Panc1 (cell line): ENCODE measurements at regions not wholly inside any gene's neighbourhood (a gene's known extent, or its start where the extent isn't known, plus 50 kb on each side); places are given as distances from the start of the nearest gene placed in this dataset.

Experiments used
- ATAC-seq: fragments of 200-7000 bp; cut with Tn5 transposase; 2 replicates; pipeline ENCODE4 v1.9.1; 2020; ENCODE audit warnings: mild to moderate bottlenecking, moderate library complexity
- BruUV-seq: library from RNA; stranded (reverse); fragments of 400-500 nt; replicated peaks from 2 replicates; lab custom pipeline; 2021; lab: Mats Ljungman, UMichigan
- CTCF ChIA-PET: fragments of 300-600 bp; sonication (Branson Sonifier 250); formaldehyde crosslinking; loops from one replicate; lab custom pipeline; 2022; ENCODE audit warnings: antibody characterized with exemption; lab: Charles Lee
- POLR2A ChIA-PET: fragments of 300-600 bp; sonication (Branson Sonifier 250); formaldehyde crosslinking; loops from one replicate; lab custom pipeline; 2022; ENCODE audit warnings: antibody characterized with exemption; lab: Charles Lee
- DNase-seq: peaks from one replicate; pipeline ENCODE4 v3.0.0-alpha.2; 2010; ENCODE audit warnings: low read depth, low spot score
- H3K27ac ChIP-seq: 2 replicates; pipeline ENCODE4 v1.5.1; 2011; ENCODE audit warnings: mild to moderate bottlenecking, low read length, inconsistent platforms
- H3K27me3 ChIP-seq: fragments of 200-500 bp; sonication (Bioruptor generic); 2 replicates; pipeline ENCODE4 v1.6.0; 2014; ENCODE audit warnings: low read length, inconsistent platforms; ENCODE audit not compliant: control insufficient read depth, insufficient read depth
- H3K36me3 ChIP-seq: fragments of 200-500 bp; sonication (Bioruptor generic); 2 replicates; pipeline ENCODE4 v1.5.1; 2014; ENCODE audit warnings: inconsistent platforms, mild to moderate bottlenecking, low read length, moderate library complexity; ENCODE audit not compliant: control insufficient read depth, insufficient read depth
- H3K4me1 ChIP-seq: 2 replicates; pipeline ENCODE4 v1.5.1; 2011; ENCODE audit warnings: inconsistent platforms, mild to moderate bottlenecking, low read length, moderate library complexity; ENCODE audit not compliant: control insufficient read depth, insufficient read depth
- H3K4me3 ChIP-seq, 2 experiments: 2 replicates each; pipeline ENCODE4 v1.5.1; 2011 to 2012; ENCODE audit warnings: low read depth in 2 of 2, low read length in 2 of 2, mild to moderate bottlenecking in 2 of 2, inconsistent platforms in 1 of 2, moderate library complexity in 1 of 2
- H3K9me3 ChIP-seq: fragments of 200-500 bp; sonication (Bioruptor generic); 2 replicates; pipeline ENCODE4 v1.5.1; 2014; ENCODE audit warnings: low read depth, mild to moderate bottlenecking, inconsistent platforms, low read length, moderate library complexity; ENCODE audit not compliant: control insufficient read depth, insufficient read depth
- POLR2AphosphoS5 ChIP-seq: IDR thresholded peaks from 2 replicates; pipeline ENCODE4 v1.6.1; 2012; ENCODE audit warnings: mild to moderate bottlenecking, low read depth, low read length, moderate library complexity
- SIN3A ChIP-seq: IDR thresholded peaks from 2 replicates; pipeline ENCODE4 v1.6.1; 2012; ENCODE audit warnings: low read depth, mild to moderate bottlenecking, low read length, moderate library complexity, borderline replicate concordance; ENCODE audit not compliant: insufficient read depth
- TCF7L2 ChIP-seq: IDR thresholded peaks from 2 replicates; pipeline ENCODE4 v1.6.1; 2011; ENCODE audit warnings: mild to moderate bottlenecking, low read depth, low read length, inconsistent platforms
- in situ Hi-C: cut with HindIII; loops from 2 replicates; pipeline ENCODE4 v1.10.0; 2016; ENCODE audit warnings: low sequenced_read_pairs, low pct_unique_long_range_greater_than_20kb
- intact Hi-C: fragments of 100-400 bp; cut with micrococcal nuclease; formaldehyde crosslinking; loops from one replicate; pipeline ENCODE4 v1.10.0; 2022; ENCODE audit not compliant: unreplicated experiment
- TF ChIP-seq, protein P1 (sequence below), 2 experiments: IDR thresholded peaks; 2 replicates each; pipeline ENCODE4 v1.6.1; 2011 to 2012; ENCODE audit warnings: low read depth in 2 of 2, control low read depth in 1 of 2, low read length in 1 of 2, mild to moderate bottlenecking in 1 of 2, moderate library complexity in 1 of 2; ENCODE audit not compliant: insufficient read depth in 1 of 2
- TF ChIP-seq, protein P2 (sequence below): fragments of 450-650 bp; IDR thresholded peaks from 2 replicates; pipeline ENCODE4 v1.5.1; 2017; ENCODE audit warnings: mild to moderate bottlenecking

DNA sequence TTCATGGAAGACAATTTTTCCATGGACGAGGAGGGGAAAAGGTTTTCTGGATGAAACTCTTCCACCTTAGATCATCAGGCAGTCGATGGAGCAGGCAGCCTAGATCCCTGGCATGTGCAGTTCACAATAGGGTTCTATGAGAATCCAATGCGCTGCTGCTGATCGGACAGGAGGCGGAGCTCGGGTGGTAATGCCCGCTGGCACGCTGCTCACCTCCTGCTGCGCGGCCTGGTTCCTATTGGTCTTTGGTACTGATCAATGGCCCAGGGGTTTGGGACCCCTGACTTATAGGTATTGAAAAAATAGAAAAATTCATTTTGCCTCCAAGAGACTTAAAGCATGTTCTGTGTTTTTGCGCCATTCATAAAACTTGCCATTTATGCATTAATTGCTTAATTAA is 793.9 kb upstream of the NR2F2 start:
- no peaks in the 10 kb centered on the region for H3K9me3 ChIP-seq
- no peak overlapping the region for H3K4me3 ChIP-seq
- in situ Hi-C loops (no loop called here), intact Hi-C loops (no loop called here)
- no peak for TF ChIP-seq POLR2AphosphoS5
- no peak for TF ChIP-seq TCF7L2
- TF ChIP-seq SIN3A = no peak
- TF ChIP-seq, protein P1, sequence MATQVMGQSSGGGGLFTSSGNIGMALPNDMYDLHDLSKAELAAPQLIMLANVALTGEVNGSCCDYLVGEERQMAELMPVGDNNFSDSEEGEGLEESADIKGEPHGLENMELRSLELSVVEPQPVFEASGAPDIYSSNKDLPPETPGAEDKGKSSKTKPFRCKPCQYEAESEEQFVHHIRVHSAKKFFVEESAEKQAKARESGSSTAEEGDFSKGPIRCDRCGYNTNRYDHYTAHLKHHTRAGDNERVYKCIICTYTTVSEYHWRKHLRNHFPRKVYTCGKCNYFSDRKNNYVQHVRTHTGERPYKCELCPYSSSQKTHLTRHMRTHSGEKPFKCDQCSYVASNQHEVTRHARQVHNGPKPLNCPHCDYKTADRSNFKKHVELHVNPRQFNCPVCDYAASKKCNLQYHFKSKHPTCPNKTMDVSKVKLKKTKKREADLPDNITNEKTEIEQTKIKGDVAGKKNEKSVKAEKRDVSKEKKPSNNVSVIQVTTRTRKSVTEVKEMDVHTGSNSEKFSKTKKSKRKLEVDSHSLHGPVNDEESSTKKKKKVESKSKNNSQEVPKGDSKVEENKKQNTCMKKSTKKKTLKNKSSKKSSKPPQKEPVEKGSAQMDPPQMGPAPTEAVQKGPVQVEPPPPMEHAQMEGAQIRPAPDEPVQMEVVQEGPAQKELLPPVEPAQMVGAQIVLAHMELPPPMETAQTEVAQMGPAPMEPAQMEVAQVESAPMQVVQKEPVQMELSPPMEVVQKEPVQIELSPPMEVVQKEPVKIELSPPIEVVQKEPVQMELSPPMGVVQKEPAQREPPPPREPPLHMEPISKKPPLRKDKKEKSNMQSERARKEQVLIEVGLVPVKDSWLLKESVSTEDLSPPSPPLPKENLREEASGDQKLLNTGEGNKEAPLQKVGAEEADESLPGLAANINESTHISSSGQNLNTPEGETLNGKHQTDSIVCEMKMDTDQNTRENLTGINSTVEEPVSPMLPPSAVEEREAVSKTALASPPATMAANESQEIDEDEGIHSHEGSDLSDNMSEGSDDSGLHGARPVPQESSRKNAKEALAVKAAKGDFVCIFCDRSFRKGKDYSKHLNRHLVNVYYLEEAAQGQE (IDR thresholded peaks at IDR 0.05; ENCODE audit: insufficient read depth in 1 of 2, low read depth in 2 of 2, low read length in 1 of 2) = no peak
- TF ChIP-seq, protein P2, sequence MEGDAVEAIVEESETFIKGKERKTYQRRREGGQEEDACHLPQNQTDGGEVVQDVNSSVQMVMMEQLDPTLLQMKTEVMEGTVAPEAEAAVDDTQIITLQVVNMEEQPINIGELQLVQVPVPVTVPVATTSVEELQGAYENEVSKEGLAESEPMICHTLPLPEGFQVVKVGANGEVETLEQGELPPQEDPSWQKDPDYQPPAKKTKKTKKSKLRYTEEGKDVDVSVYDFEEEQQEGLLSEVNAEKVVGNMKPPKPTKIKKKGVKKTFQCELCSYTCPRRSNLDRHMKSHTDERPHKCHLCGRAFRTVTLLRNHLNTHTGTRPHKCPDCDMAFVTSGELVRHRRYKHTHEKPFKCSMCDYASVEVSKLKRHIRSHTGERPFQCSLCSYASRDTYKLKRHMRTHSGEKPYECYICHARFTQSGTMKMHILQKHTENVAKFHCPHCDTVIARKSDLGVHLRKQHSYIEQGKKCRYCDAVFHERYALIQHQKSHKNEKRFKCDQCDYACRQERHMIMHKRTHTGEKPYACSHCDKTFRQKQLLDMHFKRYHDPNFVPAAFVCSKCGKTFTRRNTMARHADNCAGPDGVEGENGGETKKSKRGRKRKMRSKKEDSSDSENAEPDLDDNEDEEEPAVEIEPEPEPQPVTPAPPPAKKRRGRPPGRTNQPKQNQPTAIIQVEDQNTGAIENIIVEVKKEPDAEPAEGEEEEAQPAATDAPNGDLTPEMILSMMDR = no peak
- BruUV-seq = no TSS peak
- POLR2A ChIA-PET = no interaction called here
- H3K36me3 ChIP-seq = no peaks in the 10 kb centered on the region
- no peak for DNase-seq
- ATAC-seq = no peak
- H3K27me3 ChIP-seq = no peaks in the 10 kb centered on the region
- CTCF ChIA-PET = no interaction called here
- no peaks in the 10 kb centered on the region for H3K4me1 ChIP-seq
- H3K27ac ChIP-seq = no peak overlapping the region

DNA sequence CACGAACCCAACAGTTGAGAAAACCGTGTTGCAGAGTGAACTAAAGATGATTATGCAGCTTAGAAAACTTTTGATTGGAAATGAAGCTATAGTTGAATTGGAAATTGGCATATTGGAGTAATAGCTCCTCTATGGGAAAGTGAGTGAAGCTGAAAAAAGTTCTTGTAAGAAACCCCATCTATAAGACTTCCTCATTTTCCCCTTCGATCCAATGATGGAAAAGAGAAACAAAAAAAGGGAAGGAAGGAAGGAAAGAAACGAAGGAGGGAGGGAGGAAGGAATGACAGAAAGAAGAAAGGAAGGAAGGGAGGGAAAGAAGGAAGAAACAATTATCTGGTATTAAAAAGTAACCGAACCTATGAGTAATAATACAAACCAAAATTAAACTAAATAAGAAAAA is 791.8 kb upstream of the NR2F2 start:
- no peak overlapping the region for H3K27ac ChIP-seq
- in situ Hi-C loops (no loop called here), intact Hi-C loops (no loop called here)
- no TSS peak for BruUV-seq
- H3K36me3 ChIP-seq = no peaks in the 10 kb centered on the region
- DNase-seq (no peak), ATAC-seq (no peak)
- H3K4me1 ChIP-seq = no peaks in the 10 kb centered on the region
- ChIA-PET POLR2A (no interaction called here), CTCF (no interaction called here)
- no peak overlapping the region for H3K4me3 ChIP-seq
- H3K27me3 ChIP-seq = no peaks in the 10 kb centered on the region
- H3K9me3 ChIP-seq = no peaks in the 10 kb centered on the region
- TF ChIP-seq POLR2AphosphoS5 = no peak
- TF ChIP-seq SIN3A = no peak

DNA sequence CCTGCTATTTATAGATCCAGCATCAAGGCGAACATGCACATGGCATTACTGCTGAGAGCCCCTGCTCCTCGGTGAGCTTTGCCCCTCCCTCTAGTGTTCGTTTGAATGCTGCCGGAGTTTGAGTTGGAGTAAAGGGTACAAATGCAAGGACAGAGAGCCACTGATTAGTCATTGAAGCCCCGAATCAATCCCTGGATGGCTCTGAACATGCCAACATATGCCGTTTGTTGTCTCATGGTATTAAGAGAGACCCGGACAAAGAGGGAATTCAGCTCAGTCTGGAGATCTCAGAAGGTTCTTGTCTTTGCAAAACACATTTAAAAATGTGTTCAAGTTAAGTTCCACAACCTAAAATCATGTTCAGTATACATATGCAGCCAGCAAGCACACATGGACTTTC is 789.2 kb upstream of the NR2F2 start:
- ChIA-PET CTCF (no interaction called here), POLR2A (no interaction called here)
- H3K4me1 ChIP-seq = no peaks in the 10 kb centered on the region
- TF ChIP-seq, protein P2 = no peak
- TF ChIP-seq, protein P1 (IDR thresholded peaks at IDR 0.05; ENCODE audit: insufficient read depth in 1 of 2, low read depth in 2 of 2, low read length in 1 of 2) = no peak
- no peak for TF ChIP-seq TCF7L2
- TF ChIP-seq POLR2AphosphoS5 = no peak
- no peak for TF ChIP-seq SIN3A
- BruUV-seq = no TSS peak
- H3K4me3 ChIP-seq = no peak overlapping the region
- in situ Hi-C loops (no loop called here), intact Hi-C loops (no loop called here)
- H3K27me3 ChIP-seq = no peaks in the 10 kb centered on the region
- DNase-seq (no peak), ATAC-seq (no peak)
- H3K27ac ChIP-seq = no peak overlapping the region
- H3K9me3 ChIP-seq = no peaks in the 10 kb centered on the region
- H3K36me3 ChIP-seq = no peaks in the 10 kb centered on the region
